ENCODE measurements at regions not wholly inside any gene's neighbourhood (a gene's known extent, or its start where the extent isn't known, plus 50 kb on each side); places are given as distances from the start of the nearest gene placed in this dataset.
"Not testable (repeated sequence)": the region's sequence is repeated elsewhere in the genome, so short reads cannot be mapped to it uniquely, and the experiment has no call there.

- Mint-ChIP-seq H3K36me3 (ENCODE audit: low read depth) (no peaks in the 10 kb centered on the region), H3K9me3 (peaks cover 17% of the 10 kb centered on the region), H3K27me3 (no peaks in the 10 kb centered on the region), H3K4me1 (no peaks in the 10 kb centered on the region), H3K4me3 (no peak overlapping the region), H3K27ac (no peak overlapping the region)
- no peak for ATAC-seq (replicated peaks)
These were observed 754.3 kb upstream of the GRAMD2B start for GRCh38 chr5:125668884-125669283.

GRCh38 chr5:125673359-125673950 lies 749.8 kb upstream of the GRAMD2B start:
- Mint-ChIP-seq H3K4me1 (no peaks in the 10 kb centered on the region), H3K27ac (no peak overlapping the region), H3K27me3 (no peaks in the 10 kb centered on the region), H3K4me3 (no peak overlapping the region), H3K9me3 (peaks cover 15% of the 10 kb centered on the region), H3K36me3 (ENCODE audit: low read depth) (no peaks in the 10 kb centered on the region)
- no peak for ATAC-seq (replicated peaks)

- no peaks in the 10 kb centered on the region for H3K36me3 Mint-ChIP-seq (ENCODE audit: low read depth)
- H3K4me3 Mint-ChIP-seq = no peak overlapping the region
- no peaks in the 10 kb centered on the region for H3K27me3 Mint-ChIP-seq
- H3K4me1 Mint-ChIP-seq = no peaks in the 10 kb centered on the region
- H3K9me3 Mint-ChIP-seq = peaks cover 8% of the 10 kb centered on the region
- ATAC-seq (replicated peaks) = no peak
- no peak overlapping the region for H3K27ac Mint-ChIP-seq
These were observed 743.7 kb upstream of the GRAMD2B start for GRCh38 chr5:125679522-125679921.

- Mint-ChIP-seq H3K9me3 (peaks cover under 1% of the 10 kb centered on the region), H3K27ac (no peak overlapping the region), H3K36me3 (ENCODE audit: low read depth) (no peaks in the 10 kb centered on the region), H3K27me3 (no peaks in the 10 kb centered on the region), H3K4me1 (no peaks in the 10 kb centered on the region), H3K4me3 (no peak overlapping the region)
- no peak for ATAC-seq (replicated peaks)
These were observed 739.5 kb upstream of the GRAMD2B start for GRCh38 chr5:125683669-125684068.

GRCh38 chr5:125685771-125686170 lies 737.4 kb upstream of the GRAMD2B start:
- no peaks in the 10 kb centered on the region for H3K4me1 Mint-ChIP-seq

GRCh38 chr5:125691738-125692530 lies 731.3 kb upstream of the GRAMD2B start:
- not testable (repeated sequence) for H3K4me1 Mint-ChIP-seq; H3K27ac Mint-ChIP-seq; H3K36me3 Mint-ChIP-seq (ENCODE audit: low read depth); ATAC-seq (replicated peaks); H3K4me3 Mint-ChIP-seq; H3K27me3 Mint-ChIP-seq; H3K9me3 Mint-ChIP-seq

More at GRCh38 chr5:125685771-125686170, 737.4 kb upstream of the GRAMD2B start:
- no peaks in the 10 kb centered on the region for H3K36me3 Mint-ChIP-seq (ENCODE audit: low read depth)
- no peak for ATAC-seq (replicated peaks)
- peaks cover 4% of the 10 kb centered on the region for H3K9me3 Mint-ChIP-seq
- H3K27me3 Mint-ChIP-seq = no peaks in the 10 kb centered on the region
- H3K4me3 Mint-ChIP-seq = no peak overlapping the region
- H3K27ac Mint-ChIP-seq = no peak overlapping the region

GRCh38 chr5:125695996-125696655 lies 727.1 kb upstream of the GRAMD2B start:
- H3K36me3 Mint-ChIP-seq (ENCODE audit: low read depth) = no peaks in the 10 kb centered on the region
- H3K4me1 Mint-ChIP-seq = no peaks in the 10 kb centered on the region
- H3K4me3 Mint-ChIP-seq = no peak overlapping the region
- H3K9me3 Mint-ChIP-seq = peaks cover 4% of the 10 kb centered on the region
- ATAC-seq (replicated peaks) = no peak
- H3K27ac Mint-ChIP-seq = no peak overlapping the region
- H3K27me3 Mint-ChIP-seq = no peaks in the 10 kb centered on the region

GRCh38 chr5:125696762-125697161 lies 726.4 kb upstream of the GRAMD2B start:
- no peaks in the 10 kb centered on the region for H3K4me1 Mint-ChIP-seq
- no peak for ATAC-seq (replicated peaks)
- H3K9me3 Mint-ChIP-seq = peaks cover 4% of the 10 kb centered on the region
- no peak overlapping the region for H3K27ac Mint-ChIP-seq
- H3K4me3 Mint-ChIP-seq = no peak overlapping the region
- H3K27me3 Mint-ChIP-seq = no peaks in the 10 kb centered on the region
- H3K36me3 Mint-ChIP-seq (ENCODE audit: low read depth) = no peaks in the 10 kb centered on the region

GRCh38 chr5:125698420-125698819 lies 724.8 kb upstream of the GRAMD2B start:
- no peaks in the 10 kb centered on the region for H3K4me1 Mint-ChIP-seq
- H3K27ac Mint-ChIP-seq = no peak overlapping the region
- ATAC-seq (replicated peaks) = no peak
- peaks cover 4% of the 10 kb centered on the region for H3K9me3 Mint-ChIP-seq
- H3K36me3 Mint-ChIP-seq (ENCODE audit: low read depth) = no peaks in the 10 kb centered on the region
- no peak overlapping the region for H3K4me3 Mint-ChIP-seq
- H3K27me3 Mint-ChIP-seq = no peaks in the 10 kb centered on the region

- Mint-ChIP-seq H3K4me1 (no peaks in the 10 kb centered on the region), H3K9me3 (peaks cover 12% of the 10 kb centered on the region), H3K27me3 (no peaks in the 10 kb centered on the region), H3K4me3 (no peak overlapping the region), H3K36me3 (ENCODE audit: low read depth) (no peaks in the 10 kb centered on the region), H3K27ac (no peak overlapping the region)
- ATAC-seq (replicated peaks) = no peak
These were observed 723.3 kb upstream of the GRAMD2B start for GRCh38 chr5:125699860-125700259.

- H3K36me3 Mint-ChIP-seq (ENCODE audit: low read depth) = no peaks in the 10 kb centered on the region
- no peaks in the 10 kb centered on the region for H3K4me1 Mint-ChIP-seq
- H3K4me3 Mint-ChIP-seq = no peak overlapping the region
- peaks cover 15% of the 10 kb centered on the region for H3K9me3 Mint-ChIP-seq
- H3K27me3 Mint-ChIP-seq = no peaks in the 10 kb centered on the region
- H3K27ac Mint-ChIP-seq = no peak overlapping the region
- no peak for ATAC-seq (replicated peaks)
These were observed 722.8 kb upstream of the GRAMD2B start for GRCh38 chr5:125700380-125700861.

- Mint-ChIP-seq H3K36me3 (ENCODE audit: low read depth) (no peaks in the 10 kb centered on the region), H3K4me3 (no peak overlapping the region), H3K4me1 (no peaks in the 10 kb centered on the region), H3K9me3 (peaks cover 20% of the 10 kb centered on the region), H3K27ac (no peak overlapping the region), H3K27me3 (no peaks in the 10 kb centered on the region)
- no peak for ATAC-seq (replicated peaks)
These were observed 719.6 kb upstream of the GRAMD2B start for GRCh38 chr5:125703616-125704015.

GRCh38 chr5:125704888-125705287 lies 718.3 kb upstream of the GRAMD2B start:
- H3K36me3 Mint-ChIP-seq (ENCODE audit: low read depth) = no peaks in the 10 kb centered on the region
- no peaks in the 10 kb centered on the region for H3K4me1 Mint-ChIP-seq
- ATAC-seq (replicated peaks) = no peak

GRCh38 chr5:125708583-125708982 lies 714.6 kb upstream of the GRAMD2B start:
- no peak for ATAC-seq (replicated peaks)
- H3K27ac Mint-ChIP-seq = no peak overlapping the region

More at GRCh38 chr5:125704888-125705287, 718.3 kb upstream of the GRAMD2B start:
- peaks cover 30% of the 10 kb centered on the region for H3K9me3 Mint-ChIP-seq
- no peak overlapping the region for H3K4me3 Mint-ChIP-seq
- no peak overlapping the region for H3K27ac Mint-ChIP-seq
- no peaks in the 10 kb centered on the region for H3K27me3 Mint-ChIP-seq

GRCh38 chr5:125710745-125711144 lies 712.5 kb upstream of the GRAMD2B start:
- H3K27me3 Mint-ChIP-seq = no peaks in the 10 kb centered on the region
- no peak overlapping the region for H3K4me3 Mint-ChIP-seq
- peaks cover 18% of the 10 kb centered on the region for H3K9me3 Mint-ChIP-seq
- no peaks in the 10 kb centered on the region for H3K36me3 Mint-ChIP-seq (ENCODE audit: low read depth)
- ATAC-seq (replicated peaks) = no peak
- no peaks in the 10 kb centered on the region for H3K4me1 Mint-ChIP-seq
- no peak overlapping the region for H3K27ac Mint-ChIP-seq

More at GRCh38 chr5:125708583-125708982, 714.6 kb upstream of the GRAMD2B start:
- Mint-ChIP-seq H3K4me1 (no peaks in the 10 kb centered on the region), H3K4me3 (no peak overlapping the region), H3K27me3 (no peaks in the 10 kb centered on the region), H3K9me3 (peaks cover 30% of the 10 kb centered on the region), H3K36me3 (ENCODE audit: low read depth) (no peaks in the 10 kb centered on the region)

Measured in activated T-helper 17 cell treated with anti-CD3 and anti-CD28 coated beads, Interleukin-2, amount 50 U/mL, for 72 hours (primary cell).